Fibroblast of upper back skin (primary cell): ENCODE measurements at regions not wholly inside any gene's neighbourhood (a gene's known extent, or its start where the extent isn't known, plus 50 kb on each side); places are given as distances from the start of the nearest gene placed in this dataset.

Experiments
- DNase-seq: peaks from one replicate; pipeline ENCODE4 v3.0.0-alpha.2; 2013

- DNase-seq, result peak; percentile 72
Measured at GRCh38 chr11:19393941-19394340, 153.2 kb upstream of the E2F8 start.

GRCh38 chr11:19392847-19393518 lies 152.2 kb upstream of the E2F8 start:
- no peak for DNase-seq

- DNase-seq, result peak; percentile 49
Measured at GRCh38 chr11:19392321-19392720, 151.6 kb upstream of the E2F8 start.

- DNase-seq, result no peak
Measured at GRCh38 chr11:19391652-19392051, 150.9 kb upstream of the E2F8 start.

GRCh38 chr11:19391026-19391425 lies 150.3 kb upstream of the E2F8 start:
- no peak for DNase-seq

GRCh38 chr11:19389787-19390303 lies 149.1 kb upstream of the E2F8 start:
- no peak for DNase-seq

- DNase-seq, result no peak
Measured at GRCh38 chr11:19382131-19382611, 141.4 kb upstream of the E2F8 start.

GRCh38 chr11:19380375-19380774 lies 139.6 kb upstream of the E2F8 start:
- peak; percentile 90 for DNase-seq

GRCh38 chr11:19379465-19379864 lies 138.7 kb upstream of the E2F8 start:
- DNase-seq, result peak; percentile 59

GRCh38 chr11:19378814-19379213 lies 138.1 kb upstream of the E2F8 start:
- DNase-seq, result no peak

GRCh38 chr11:19377881-19378280 lies 137.1 kb upstream of the E2F8 start:
- no peak for DNase-seq

GRCh38 chr11:19375440-19375839 lies 134.7 kb upstream of the E2F8 start:
- DNase-seq, result no peak

GRCh38 chr11:19374151-19374569 lies 133.4 kb upstream of the E2F8 start:
- peak; percentile 98 for DNase-seq

GRCh38 chr11:19372381-19372780 lies 131.6 kb upstream of the E2F8 start:
- no peak for DNase-seq

GRCh38 chr11:19370100-19370861 lies 129.5 kb upstream of the E2F8 start:
- DNase-seq, result peak; percentile 98

GRCh38 chr11:19368726-19369375 lies 128.1 kb upstream of the E2F8 start:
- peak; percentile 98 for DNase-seq

GRCh38 chr11:19366992-19367709 lies 126.4 kb upstream of the E2F8 start:
- DNase-seq, result peak; percentile 89

GRCh38 chr11:19365743-19366410 lies 125.1 kb upstream of the E2F8 start:
- no peak for DNase-seq

GRCh38 chr11:19359221-19360000 lies 118.7 kb upstream of the E2F8 start:
- no peak for DNase-seq

- no peak for DNase-seq
Measured at GRCh38 chr11:19357943-19358342, 117.2 kb upstream of the E2F8 start.

- no peak for DNase-seq
Measured at GRCh38 chr11:19355601-19356000, 114.9 kb upstream of the E2F8 start.
